ENCODE measurements at regions not wholly inside any gene's neighbourhood (a gene's known extent, or its start where the extent isn't known, plus 50 kb on each side); places are given as distances from the start of the nearest gene placed in this dataset.

DNA sequence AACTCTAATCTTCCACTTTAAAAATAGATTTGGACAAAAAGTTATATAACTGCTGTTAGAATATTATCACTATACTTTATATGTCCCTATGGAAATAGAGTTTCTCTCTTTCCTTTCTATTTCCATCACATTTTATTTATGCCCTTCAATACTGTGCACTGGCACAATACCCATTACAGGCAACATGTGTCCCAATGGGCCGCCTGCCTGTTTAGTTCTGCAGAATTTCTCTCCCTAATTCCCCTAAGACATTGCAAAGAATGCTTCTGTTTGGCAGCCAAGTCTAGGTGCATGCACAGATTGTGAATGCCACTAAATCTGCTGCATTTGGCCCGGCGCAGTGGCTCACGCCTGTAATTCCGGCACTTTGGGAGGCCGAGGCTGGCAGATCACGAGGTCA, 520.4 kb upstream of the FLRT2 start:
- TF ChIP-seq, protein P1, sequence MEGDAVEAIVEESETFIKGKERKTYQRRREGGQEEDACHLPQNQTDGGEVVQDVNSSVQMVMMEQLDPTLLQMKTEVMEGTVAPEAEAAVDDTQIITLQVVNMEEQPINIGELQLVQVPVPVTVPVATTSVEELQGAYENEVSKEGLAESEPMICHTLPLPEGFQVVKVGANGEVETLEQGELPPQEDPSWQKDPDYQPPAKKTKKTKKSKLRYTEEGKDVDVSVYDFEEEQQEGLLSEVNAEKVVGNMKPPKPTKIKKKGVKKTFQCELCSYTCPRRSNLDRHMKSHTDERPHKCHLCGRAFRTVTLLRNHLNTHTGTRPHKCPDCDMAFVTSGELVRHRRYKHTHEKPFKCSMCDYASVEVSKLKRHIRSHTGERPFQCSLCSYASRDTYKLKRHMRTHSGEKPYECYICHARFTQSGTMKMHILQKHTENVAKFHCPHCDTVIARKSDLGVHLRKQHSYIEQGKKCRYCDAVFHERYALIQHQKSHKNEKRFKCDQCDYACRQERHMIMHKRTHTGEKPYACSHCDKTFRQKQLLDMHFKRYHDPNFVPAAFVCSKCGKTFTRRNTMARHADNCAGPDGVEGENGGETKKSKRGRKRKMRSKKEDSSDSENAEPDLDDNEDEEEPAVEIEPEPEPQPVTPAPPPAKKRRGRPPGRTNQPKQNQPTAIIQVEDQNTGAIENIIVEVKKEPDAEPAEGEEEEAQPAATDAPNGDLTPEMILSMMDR (IDR thresholded peaks at IDR 0.05; ENCODE audit: low read length) = no peak
- TF ChIP-seq EZH2 (IDR thresholded peaks at IDR 0.05; ENCODE audit: borderline replicate concordance, low read length) = no peak
